SK-N-SH (cell line): ENCODE measurements at regions not wholly inside any gene's neighbourhood (a gene's known extent, or its start where the extent isn't known, plus 50 kb on each side); places are given as distances from the start of the nearest gene placed in this dataset.

Experiments
- EP300 ChIP-seq, 2 experiments: IDR thresholded peaks; 2 replicates each; pipeline versions ENCODE4 v1.4.0 to v1.6.1; 2012; ENCODE audit warnings: borderline replicate concordance in 1 of 2, low read depth in 1 of 2, low read length in 1 of 2
- EZH2phosphoT487 ChIP-seq: fragments of 200-600 bp; sonication (generic); IDR thresholded peaks from 2 replicates; pipeline ENCODE4 v1.6.1; 2017; ENCODE audit warnings: low read depth, mixed run types, mild to moderate bottlenecking, antibody characterized with exemption, moderate library complexity, borderline replicate concordance
- FOXM1 ChIP-seq: IDR thresholded peaks from 2 replicates; pipeline ENCODE4 v1.4.0; 2012; ENCODE audit warnings: low read depth, mild to moderate bottlenecking
- NRF1 ChIP-seq: IDR thresholded peaks from 2 replicates; pipeline ENCODE4 v1.6.1; 2012; ENCODE audit warnings: low read depth, mild to moderate bottlenecking, low read length
- RAD21 ChIP-seq: IDR thresholded peaks from 2 replicates; pipeline ENCODE4 v1.6.1; 2012; ENCODE audit warnings: mild to moderate bottlenecking, low read length
- RCOR1 ChIP-seq: fragments of 150-350 bp; IDR thresholded peaks from 2 replicates; pipeline ENCODE4 v1.6.1; 2017; ENCODE audit warnings: antibody characterized with exemption, low read length
- REST ChIP-seq: IDR thresholded peaks from 2 replicates; pipeline ENCODE4 v1.6.1; 2012; ENCODE audit warnings: mild to moderate bottlenecking, low read depth, low read length, moderate library complexity
- SMC3 ChIP-seq: IDR thresholded peaks from 2 replicates; pipeline ENCODE4 v1.6.1; 2012; ENCODE audit warnings: low read depth, low read length, improper control_type of control experiment
- YY1 ChIP-seq: IDR thresholded peaks from 2 replicates; pipeline ENCODE4 v1.4.0; 2012; ENCODE audit warnings: low read depth, mild to moderate bottlenecking
- TF ChIP-seq, protein P1 (sequence below): fragments of 200-600 bp; sonication (generic); IDR thresholded peaks from 2 replicates; pipeline ENCODE4 v1.6.1; 2017; ENCODE audit warnings: antibody characterized with exemption, mild to moderate bottlenecking, moderate library complexity
- TF ChIP-seq, protein P2 (sequence below): IDR thresholded peaks from 2 replicates; pipeline ENCODE4 v1.4.0; 2012; ENCODE audit warnings: low read depth, borderline replicate concordance
- TF ChIP-seq, protein P3 (sequence below): fragments of 150-350 bp; IDR thresholded peaks from 2 replicates; pipeline ENCODE4 v1.6.1; 2017; ENCODE audit warnings: antibody characterized with exemption, low read length, low read depth, borderline replicate concordance
- TF ChIP-seq, protein P4 (sequence below): IDR thresholded peaks from 2 replicates; pipeline ENCODE4; 2012

DNA sequence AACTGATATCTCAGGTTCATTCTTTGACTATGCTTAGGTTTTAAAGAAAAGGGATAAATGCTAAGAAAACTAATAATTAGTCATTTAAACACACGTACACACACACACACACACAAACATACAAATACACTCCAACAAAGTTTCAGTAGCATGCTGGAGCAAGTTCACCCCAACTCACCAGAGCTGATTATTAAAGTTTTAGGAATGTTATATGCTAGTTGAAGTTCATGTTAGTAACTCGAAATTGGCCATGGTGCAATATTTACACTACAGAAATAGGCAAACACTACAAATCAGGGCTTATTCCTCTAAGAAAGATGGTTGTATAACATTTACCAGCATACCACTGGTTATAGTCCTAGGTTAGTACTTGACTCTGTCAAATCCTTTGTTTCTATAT, 384.0 kb upstream of the DIPK2B start:
- TF ChIP-seq, protein P1, sequence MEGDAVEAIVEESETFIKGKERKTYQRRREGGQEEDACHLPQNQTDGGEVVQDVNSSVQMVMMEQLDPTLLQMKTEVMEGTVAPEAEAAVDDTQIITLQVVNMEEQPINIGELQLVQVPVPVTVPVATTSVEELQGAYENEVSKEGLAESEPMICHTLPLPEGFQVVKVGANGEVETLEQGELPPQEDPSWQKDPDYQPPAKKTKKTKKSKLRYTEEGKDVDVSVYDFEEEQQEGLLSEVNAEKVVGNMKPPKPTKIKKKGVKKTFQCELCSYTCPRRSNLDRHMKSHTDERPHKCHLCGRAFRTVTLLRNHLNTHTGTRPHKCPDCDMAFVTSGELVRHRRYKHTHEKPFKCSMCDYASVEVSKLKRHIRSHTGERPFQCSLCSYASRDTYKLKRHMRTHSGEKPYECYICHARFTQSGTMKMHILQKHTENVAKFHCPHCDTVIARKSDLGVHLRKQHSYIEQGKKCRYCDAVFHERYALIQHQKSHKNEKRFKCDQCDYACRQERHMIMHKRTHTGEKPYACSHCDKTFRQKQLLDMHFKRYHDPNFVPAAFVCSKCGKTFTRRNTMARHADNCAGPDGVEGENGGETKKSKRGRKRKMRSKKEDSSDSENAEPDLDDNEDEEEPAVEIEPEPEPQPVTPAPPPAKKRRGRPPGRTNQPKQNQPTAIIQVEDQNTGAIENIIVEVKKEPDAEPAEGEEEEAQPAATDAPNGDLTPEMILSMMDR = no peak
- no peak for TF ChIP-seq NRF1
- TF ChIP-seq, protein P2, sequence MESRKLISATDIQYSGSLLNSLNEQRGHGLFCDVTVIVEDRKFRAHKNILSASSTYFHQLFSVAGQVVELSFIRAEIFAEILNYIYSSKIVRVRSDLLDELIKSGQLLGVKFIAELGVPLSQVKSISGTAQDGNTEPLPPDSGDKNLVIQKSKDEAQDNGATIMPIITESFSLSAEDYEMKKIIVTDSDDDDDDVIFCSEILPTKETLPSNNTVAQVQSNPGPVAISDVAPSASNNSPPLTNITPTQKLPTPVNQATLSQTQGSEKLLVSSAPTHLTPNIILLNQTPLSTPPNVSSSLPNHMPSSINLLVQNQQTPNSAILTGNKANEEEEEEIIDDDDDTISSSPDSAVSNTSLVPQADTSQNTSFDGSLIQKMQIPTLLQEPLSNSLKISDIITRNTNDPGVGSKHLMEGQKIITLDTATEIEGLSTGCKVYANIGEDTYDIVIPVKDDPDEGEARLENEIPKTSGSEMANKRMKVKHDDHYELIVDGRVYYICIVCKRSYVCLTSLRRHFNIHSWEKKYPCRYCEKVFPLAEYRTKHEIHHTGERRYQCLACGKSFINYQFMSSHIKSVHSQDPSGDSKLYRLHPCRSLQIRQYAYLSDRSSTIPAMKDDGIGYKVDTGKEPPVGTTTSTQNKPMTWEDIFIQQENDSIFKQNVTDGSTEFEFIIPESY = no peak
- TF ChIP-seq RAD21 = no peak
- TF ChIP-seq EP300 (IDR thresholded peaks at IDR 0.05; ENCODE audit: borderline replicate concordance in 1 of 2, low read depth in 1 of 2, low read length in 1 of 2) = no peak
- no peak for TF ChIP-seq RCOR1
- TF ChIP-seq EZH2phosphoT487 = no peak
- TF ChIP-seq FOXM1 = no peak
- TF ChIP-seq, protein P3, sequence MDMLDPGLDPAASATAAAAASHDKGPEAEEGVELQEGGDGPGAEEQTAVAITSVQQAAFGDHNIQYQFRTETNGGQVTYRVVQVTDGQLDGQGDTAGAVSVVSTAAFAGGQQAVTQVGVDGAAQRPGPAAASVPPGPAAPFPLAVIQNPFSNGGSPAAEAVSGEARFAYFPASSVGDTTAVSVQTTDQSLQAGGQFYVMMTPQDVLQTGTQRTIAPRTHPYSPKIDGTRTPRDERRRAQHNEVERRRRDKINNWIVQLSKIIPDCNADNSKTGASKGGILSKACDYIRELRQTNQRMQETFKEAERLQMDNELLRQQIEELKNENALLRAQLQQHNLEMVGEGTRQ = no peak
- no peak for TF ChIP-seq YY1
- TF ChIP-seq REST = no peak
- TF ChIP-seq, protein P4, sequence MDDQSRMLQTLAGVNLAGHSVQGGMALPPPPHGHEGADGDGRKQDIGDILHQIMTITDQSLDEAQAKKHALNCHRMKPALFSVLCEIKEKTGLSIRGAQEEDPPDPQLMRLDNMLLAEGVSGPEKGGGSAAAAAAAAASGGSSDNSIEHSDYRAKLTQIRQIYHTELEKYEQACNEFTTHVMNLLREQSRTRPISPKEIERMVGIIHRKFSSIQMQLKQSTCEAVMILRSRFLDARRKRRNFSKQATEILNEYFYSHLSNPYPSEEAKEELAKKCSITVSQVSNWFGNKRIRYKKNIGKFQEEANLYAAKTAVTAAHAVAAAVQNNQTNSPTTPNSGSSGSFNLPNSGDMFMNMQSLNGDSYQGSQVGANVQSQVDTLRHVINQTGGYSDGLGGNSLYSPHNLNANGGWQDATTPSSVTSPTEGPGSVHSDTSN = no peak
- no peak for TF ChIP-seq SMC3
